ENCODE measurements at regions not wholly inside any gene's neighbourhood (a gene's known extent, or its start where the extent isn't known, plus 50 kb on each side); places are given as distances from the start of the nearest gene placed in this dataset.
"Not testable (repeated sequence)": the region's sequence is repeated elsewhere in the genome, so short reads cannot be mapped to it uniquely, and the experiment has no call there.

DNA sequence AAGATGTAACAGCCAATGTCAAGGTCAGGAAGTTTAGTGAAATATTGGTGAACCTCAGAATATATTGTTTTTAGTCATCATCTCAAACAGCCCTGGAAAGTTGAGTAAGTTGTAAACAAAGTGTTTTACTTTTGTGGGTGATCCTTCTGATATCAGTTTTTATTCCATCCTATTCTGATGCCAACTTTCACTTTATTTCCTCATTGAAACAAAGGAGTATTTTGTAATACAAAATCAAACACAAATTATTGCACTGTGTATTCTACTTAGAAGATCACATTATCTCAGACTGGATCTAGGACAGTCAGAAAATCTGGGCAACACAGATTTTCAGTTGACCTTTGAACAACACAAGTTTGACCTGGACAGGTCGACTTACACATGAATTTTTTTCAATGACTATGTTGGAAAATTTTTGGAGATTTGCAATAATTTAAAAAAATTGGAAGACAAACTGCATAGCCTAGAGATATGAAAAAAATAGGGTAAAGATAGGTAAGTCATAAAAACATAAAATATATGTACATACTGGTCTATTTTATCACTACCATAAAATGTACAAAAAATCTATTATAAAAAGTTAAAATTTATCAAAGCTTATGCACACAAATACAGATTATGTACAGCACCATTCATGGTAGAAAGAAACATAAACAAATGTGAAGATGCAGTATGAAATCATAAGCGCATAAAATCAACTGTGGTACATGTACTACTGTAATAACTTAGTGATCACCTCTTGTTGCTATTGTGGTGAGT, 709.1 kb upstream of the FAM241A start:
- no peak for DNase-seq

DNA sequence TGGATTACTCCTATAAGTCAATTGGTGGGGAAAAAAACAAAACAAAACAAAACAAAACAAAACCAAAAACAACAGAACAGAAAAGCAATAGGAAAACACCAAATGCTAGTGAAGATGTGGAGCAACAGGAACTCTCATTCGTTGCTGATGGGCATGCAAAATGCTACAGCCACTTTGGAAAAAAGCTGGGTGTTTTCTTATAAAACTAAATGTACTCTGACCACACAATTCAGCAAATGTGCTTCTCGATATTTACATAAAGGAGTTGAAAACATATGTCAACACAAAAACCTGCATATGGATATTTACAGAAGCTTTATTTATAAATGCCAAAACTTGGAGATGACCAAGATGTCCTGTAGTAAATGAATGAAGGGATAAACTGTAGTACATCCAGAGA, 703.6 kb upstream of the FAM241A start:
- DNase-seq, result no peak

DNA sequence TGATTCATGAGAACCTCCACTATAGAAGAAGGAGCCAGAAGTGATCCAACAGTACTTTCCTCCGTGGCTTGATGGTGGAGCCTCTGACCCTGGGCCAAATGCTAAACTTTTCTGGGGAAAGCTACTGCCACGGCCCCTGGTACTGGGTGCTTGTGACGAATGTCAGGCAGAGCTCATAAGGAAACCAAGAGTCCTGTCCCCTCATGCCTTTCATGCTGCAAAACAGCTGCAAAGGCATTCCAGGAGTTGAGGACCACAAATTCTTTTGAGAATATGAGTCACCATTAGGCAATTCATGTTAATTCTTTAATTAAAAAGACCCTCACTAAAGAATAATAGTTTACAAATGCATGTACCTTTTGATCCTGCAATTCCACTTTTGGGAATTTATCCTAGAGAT, 700.4 kb upstream of the FAM241A start:
- not testable (repeated sequence) for DNase-seq

DNA sequence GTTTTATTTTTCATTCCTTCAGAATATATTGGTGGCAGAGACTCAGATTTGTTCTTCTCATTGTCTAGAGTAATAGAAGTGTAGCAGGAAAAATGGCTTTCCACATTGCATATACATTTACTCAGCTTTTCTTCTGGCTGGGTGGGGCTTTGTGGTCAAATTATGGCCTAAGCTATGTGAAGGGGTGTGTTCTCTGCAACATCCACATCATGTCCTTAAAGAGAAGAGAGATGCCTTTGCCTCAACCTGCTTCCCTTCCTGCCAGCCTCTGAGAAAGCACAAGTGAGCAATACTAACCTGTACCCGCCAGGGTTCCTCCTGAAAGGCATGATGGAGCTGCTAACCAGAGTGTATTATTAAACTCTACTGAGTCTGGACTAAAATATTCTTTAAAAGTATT, 695.6 kb upstream of the FAM241A start:
- DNase-seq, result no peak

DNA sequence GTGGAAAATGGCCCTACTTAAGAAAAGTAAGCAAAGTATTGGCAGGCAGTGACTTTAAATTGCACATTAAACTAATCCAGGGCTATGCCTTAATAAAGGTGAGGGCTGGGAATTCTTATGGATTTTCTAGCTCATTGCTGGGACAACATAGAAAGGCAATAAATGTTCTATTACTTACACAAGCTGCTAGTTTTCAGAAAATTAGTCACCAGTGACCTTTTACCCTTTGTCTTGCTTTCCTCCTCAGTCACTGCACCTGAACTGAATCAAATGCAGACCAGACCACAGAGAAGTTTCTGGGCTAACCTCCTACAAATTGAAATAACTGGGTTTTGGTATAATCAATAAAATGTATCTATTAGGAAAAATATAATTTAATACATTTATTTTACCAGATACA, 694.4 kb upstream of the FAM241A start:
- no peak for DNase-seq

DNA sequence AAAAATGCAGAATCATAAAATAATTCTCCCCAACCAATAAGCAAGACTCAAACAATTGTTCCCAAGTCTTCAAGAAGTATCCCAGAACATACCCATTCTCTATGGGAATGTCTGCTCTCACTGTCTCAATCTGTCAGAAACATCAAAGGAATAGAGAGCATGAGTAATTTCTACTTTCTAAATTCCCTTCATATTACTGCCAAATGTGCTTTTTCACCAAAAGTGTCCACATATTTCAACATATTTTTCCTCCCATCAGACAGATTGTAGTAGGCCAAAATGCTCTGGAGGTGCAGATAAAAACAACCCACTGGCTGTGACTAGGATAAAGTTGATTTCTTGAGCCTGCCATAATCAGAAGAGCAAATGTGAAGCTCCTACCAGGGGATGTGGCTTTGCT, 692.0 kb upstream of the FAM241A start:
- DNase-seq, result no peak

DNA sequence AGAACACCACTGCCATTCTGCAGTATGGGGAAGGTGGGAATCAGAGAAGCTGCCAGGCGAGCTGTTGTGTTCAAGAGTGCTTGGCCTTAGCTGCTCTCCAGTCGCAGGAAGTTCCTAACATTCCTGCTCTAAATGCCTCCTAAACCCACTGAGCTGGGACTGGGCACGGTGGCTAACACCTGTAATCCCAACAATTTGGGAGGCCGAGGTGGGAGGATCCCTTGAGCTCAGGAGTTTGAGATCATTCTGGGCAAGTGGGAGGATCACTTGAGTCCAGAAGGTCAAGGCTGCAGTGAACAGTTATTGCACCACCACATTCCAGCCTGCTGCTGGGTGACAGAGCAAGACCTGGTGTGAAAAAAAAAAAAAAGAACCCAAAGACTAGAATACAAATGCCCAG, 690.3 kb upstream of the FAM241A start:
- no peak for DNase-seq

DNA sequence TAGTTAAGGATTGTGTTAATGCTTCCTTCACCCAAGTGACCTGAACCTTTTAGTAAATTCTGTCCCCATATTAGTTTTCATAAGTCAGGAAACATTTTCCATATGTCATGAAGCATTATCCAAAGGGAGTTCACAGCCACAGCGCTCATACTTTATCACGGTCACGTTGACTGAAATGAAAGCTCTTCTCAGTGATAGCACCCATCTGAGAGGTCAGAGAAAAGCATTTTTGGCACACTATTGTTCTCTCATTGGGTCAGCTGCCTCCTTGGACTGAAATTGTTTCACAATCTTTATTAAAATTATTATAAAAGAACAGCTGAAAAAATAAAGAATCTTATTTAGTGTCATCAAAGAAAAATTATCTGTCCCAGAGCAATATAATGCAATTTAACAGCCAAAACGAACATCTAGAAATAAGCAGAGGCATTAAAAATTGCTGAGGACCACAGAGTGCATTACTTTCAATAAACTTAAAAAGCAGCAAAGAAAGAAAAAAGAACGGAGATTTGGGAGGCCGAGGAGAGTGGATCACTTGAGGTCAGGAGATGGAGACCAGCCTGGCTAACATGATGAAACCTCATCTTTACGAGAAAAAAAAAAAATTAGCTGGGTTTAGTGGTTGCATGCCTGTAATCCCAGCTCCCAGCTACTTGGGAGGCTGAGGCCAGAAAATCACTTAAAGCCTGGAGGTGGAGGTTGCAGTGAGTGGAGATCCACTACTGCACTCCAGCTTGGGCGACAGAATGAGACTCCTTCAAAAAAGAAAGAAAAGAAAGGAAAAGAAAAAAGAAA, 680.8 kb upstream of the FAM241A start:
- no peak for DNase-seq

DNA sequence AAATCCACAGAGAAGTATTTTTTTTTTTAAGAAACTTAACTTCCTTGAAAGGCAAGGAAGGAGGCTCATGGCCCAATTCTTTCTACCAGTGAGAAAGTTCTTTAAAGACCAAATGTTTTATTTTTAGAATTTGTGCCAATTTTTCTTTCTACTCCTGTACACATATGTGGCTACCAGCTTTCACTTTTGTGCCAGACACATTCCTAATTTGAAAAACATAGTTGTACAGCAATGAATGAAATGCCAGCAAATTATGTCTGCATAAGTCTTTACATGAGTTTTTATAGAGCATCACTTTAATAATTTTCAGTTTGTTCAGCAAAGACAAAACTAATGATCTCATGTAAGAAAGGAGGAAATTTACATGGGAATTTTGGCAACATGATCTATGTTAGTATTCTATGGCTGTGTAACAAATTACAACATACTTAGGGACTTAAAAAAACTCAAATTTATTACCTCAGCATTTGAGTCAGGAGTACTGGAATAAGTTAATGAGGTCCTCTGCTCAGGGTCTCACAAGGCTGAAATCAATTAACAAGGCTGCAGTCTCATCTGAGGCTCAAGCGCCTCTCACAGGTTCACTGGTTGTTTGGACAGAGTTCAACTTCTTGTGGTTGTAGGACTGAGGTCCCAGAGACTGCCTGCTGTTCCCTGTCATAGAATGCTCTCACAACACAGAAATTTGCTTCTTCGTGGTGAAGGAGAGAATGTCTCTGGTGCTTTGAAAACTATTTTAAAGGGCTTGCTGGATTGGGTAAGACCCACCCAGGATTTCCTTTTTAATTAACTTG, 678.2 kb upstream of the FAM241A start:
- DNase-seq, result no peak

DNA sequence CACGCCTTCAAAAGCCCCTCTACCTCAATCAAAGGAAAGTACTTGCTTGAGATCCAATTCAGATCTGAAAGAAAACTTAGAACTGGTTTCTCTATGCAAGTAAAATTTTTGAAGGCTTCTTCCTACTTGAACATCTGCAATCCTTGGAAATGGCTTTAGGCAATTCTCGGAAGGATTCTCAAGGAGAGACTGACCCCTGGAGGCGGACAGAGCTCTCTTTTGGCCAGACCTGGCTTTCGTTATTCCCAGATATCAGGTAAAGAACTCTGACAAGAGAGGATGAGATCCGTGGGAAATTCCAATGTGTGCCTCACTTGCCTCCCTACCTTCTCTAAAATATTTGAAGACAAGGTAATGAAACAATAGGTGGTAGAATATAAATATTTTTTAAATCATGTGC, 670.3 kb upstream of the FAM241A start:
- DNase-seq, result no peak

DNA sequence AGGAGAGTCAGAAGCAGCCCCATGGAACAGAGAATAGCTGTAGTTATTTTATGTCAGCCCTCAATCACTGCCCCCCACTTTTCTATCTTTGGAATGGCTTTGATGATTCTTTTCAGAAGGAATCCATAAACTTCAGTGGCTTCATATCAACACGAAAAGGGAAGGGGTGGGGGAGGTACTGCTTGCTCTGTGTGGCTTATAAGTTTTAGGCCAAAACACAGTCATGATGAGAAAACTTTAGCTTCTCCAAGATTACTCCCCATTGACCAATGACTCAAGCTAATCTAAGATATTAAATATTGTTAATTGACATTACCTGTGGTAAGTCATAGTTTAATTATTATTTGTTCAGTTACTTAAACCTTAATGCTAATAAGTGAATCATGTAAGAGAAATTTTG, 669.6 kb upstream of the FAM241A start:
- no peak for DNase-seq

DNA sequence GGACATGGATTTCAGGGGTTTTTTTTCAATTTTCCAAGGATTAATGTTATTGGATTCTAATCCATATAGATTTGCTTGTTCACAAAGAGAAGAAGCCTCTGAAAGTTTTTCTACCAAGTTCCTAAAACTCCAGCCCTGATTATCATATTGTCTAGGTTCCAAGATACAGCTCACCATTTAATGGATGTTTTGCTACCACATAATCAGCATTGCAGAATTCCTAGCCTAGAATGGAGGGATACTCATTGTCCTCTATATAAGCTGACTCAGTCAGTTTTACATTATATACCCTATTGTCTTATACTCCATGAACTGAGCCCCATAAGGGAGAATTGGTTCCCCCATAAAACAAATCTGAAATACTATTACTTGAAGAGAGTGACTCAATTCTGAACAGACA, 664.7 kb upstream of the FAM241A start:
- no peak for DNase-seq

DNA sequence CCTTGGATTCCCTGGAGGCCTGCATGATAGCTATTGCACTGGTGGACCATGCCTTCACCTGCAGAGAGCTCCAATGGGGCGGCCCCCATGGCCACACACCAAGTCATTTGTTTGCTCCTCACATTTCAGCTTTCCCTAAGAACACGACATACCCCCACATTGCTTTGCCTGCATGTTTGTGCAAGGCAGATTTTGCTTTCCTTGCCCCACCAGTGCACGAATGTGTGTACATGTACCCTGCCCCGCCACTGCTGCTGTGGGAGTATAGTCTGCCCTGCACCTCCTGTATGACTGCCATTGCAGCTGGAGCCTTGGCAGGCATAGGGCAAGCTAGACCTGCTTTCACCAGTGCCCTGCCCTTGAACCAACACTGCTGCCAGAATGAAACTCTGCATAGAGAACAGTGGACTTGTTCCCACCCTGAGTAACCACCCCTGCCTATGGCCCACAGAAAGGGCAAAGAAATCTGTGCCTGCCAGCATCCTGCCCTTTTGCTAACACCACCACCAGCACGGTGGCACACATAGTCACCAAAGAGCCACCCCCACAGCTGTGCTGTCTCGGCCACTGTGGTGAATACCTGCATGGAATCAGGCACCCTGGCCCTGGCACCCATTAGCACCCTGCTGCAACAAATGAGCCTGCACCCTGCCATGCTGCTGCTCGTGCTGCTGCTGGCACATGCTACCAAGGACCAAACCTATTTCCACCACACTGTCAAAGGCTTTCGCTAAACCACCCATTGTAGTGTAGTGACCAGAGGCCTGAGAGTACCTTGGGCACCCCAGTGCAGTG, 661.7 kb upstream of the FAM241A start:
- no peak for DNase-seq

DNA sequence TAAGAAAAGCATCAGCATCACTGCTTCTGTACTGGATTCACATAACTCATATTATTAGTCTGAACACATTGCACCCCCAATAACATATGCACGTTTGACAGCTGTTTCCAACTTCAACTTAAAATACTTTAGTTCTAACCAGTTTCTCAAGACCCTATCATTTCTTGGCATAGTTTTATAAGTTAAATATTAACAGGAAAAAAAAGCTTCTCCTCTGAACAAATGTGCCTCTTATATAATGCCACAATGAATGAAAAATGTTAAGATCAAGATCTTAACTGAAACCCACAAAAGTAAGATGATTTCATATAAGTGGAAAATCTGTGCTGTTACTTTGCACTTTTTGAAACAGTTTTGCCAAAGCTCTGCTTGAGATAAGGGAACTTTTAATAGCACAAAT, 652.8 kb upstream of the FAM241A start:
- no peak for DNase-seq

DNA sequence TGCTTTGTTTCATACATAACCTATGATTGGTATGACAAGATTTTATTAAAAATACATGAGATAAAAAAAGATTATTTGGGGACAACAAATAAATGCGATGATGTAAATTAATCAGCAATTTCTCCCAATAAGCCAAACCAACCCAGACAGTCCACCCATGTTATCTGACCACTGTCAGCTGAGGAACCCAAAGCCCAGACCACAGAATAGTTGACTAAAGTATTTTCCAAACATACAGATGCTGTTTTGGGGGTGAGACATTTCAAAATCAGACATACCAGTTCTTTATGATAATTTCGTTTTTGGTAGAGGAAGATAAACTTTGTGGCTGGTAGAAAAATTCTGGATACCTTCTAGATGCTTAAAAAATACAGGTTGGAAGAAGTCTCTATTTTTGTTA, 650.8 kb upstream of the FAM241A start:
- DNase-seq, result no peak

DNA sequence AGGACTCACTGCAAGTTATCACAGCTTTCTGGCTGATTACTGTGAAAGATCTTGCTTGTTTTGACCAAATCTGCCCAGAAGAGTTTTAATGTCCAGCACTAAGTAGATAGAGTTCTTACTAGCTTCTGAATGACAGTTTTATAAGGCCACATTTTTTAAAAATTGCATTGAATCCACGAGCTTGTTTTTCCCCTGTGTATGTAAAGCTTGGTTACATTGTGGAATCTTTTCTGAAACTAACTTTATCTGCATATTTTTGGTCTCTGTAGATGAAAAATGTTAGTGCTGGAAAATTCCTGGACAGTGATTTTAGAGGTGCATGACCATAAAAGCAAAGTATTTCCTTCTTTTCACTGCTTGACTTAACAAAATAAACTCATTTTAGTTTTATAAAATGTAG, 650.3 kb upstream of the FAM241A start:
- no peak for DNase-seq

DNA sequence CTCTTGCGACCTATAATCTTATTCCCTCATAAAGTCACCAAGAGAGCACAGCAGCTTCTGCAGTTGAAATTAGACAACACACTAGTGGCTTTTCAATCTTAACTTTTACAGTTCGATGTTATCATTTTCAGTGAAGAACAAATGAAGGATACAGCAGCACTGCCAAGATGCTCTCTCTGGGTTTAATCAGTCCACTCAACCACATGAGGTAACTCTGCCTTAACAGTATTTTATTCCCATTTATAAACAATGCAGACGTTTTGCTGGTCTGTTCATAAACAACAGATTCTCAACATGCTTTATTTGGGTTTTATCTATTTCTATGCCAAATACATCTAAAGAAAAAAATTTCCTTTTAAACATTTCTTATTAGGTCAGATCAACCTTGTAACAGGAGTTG, 646.0 kb upstream of the FAM241A start:
- no peak for DNase-seq

DNA sequence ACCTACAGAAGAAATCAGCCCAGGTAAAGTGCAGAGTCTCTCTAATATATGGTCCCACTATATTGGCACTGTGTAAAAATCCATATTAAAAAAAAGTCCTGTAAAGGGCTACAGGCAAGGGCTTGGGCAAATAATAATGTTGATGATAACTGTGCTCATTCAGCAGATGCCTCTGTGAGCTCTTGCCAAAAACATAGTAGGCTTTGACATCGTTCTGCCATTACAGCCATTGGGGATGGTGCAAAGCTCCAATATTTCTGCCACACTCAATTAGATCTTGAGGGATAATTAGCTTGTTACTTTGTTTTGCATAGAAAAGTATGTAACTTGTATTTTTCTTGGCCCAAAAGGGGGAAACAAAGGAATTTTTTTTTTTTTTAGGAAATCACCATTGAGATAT, 645.5 kb upstream of the FAM241A start:
- no peak for DNase-seq

DNA sequence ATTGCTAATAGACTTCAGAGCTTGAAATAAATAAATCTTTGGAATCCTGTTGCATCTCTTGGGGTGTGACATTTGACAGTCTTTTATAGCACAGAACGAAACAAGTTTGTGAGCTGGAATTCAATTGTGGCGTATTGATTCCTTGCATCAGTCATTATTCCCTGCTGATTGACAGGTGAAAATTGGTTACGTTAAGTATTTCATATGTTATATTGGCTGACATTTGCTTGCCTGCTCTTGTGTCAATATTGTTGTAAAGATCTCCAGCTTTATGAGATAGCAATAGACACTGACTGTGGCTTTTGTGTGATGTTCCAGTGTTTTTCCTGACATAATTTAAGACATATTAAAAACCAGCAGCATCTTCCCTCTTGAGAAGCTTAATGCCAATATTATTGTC, 644.4 kb upstream of the FAM241A start:
- DNase-seq, result no peak

DNA sequence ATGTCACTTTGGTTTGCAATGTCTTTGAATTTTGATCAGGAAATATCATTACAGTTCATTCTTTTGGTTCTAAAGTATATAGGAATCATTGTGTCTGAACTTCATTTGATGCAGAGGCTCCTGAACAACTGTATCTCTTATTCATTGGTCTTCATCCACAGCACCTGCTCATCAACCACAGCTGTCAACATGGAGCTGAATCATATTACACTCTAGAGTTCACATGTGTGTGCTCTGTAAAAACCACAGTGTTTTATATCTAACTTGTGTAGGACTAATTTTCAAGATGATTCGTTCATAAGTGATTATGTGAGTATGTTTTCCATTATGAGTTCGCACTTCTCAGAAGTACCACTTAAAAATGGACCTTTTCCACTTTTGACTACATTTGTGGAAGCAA, 643.3 kb upstream of the FAM241A start:
- DNase-seq, result no peak

DNA sequence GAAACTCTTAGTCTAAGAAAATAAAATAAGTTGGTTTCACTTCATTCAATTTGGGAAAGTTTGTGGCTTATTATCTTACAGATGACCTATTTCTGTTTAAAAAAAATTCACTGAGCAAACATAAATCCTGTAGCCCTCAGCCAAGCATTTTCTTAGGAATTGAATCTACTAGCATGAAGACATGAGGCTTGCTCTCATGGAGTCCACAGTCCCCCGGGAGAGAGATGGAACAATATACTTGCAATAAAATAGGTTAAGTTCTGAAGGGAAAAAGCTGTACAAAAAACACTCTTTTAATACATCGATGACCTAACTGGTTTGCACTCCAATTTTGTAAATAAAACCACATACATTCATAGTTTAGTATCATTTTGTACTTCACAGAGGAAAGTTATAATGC, 642.6 kb upstream of the FAM241A start:
- DNase-seq, result no peak

DNA sequence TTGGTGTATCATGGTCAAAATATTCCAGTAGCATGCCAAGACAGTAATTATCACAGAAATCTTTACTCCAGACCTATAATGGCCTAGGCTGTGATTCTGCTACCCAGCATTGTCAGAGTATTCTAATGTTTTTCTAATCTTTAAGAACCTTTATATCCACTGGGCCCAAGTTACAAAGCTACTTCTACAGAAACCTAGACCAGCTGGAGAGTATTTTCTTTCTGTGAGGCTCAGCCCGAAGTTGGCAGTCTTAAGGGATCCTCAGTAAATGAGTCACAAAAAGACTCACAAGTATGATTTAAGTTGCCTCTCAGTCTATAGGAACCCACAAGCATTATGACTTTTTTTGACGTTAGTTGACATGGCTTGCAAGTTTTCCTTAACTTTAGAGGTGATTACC, 638.5 kb upstream of the FAM241A start:
- DNase-seq, result no peak

DNA sequence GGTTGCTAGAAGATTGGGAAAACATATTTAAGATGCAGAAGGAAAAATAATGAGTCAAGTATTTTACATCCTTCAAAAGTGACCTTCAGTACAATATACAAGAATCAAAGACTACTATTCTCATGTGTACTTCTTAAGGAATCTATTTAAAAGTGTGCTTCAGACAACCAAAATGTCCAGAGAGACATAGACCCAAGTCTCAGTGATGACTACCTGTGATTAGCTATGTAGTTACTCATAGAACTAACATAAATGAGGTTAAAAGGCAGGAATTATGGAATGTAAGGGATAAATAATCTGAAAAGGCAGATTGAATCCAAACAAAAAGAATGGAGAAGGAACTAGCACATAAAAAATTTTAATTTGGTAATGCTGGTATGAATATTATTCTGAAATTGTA, 634.7 kb upstream of the FAM241A start:
- no peak for DNase-seq

All from MV-4-11 (cell line).